SK-N-SH treated with all-trans-retinoic acid at 6 μM for 48 hours (cell line): ENCODE measurements at regions not wholly inside any gene's neighbourhood (a gene's known extent, or its start where the extent isn't known, plus 50 kb on each side); places are given as distances from the start of the nearest gene placed in this dataset.

Experiments used
- ARNTL ChIP-seq: fragments of 450-650 bp; formaldehyde crosslinking; IDR thresholded peaks from 2 replicates; pipeline ENCODE4 v1.5.0; 2020; ENCODE audit warnings: low read depth, mild to moderate bottlenecking, moderate library complexity, borderline replicate concordance
- CSDC2 ChIP-seq: fragments of 250-450 bp; sonication (Bioruptor Pico); IDR thresholded peaks from 2 replicates; pipeline ENCODE4 v1.5.0; 2020; ENCODE audit warnings: mild to moderate bottlenecking, moderate library complexity
- PATZ1 ChIP-seq: fragments of 250-450 bp; sonication (Bioruptor Pico); IDR thresholded peaks from 2 replicates; pipeline ENCODE4 v1.8.0; 2020; ENCODE audit warnings: mild to moderate bottlenecking, moderate library complexity, borderline replicate concordance
- ZFP30 ChIP-seq: fragments of 450-650 bp; formaldehyde crosslinking; IDR thresholded peaks from 2 replicates; pipeline ENCODE4 v1.5.0; 2022; ENCODE audit warnings: mild to moderate bottlenecking, moderate library complexity
- ZNF70 ChIP-seq: fragments of 450-650 bp; formaldehyde crosslinking; IDR thresholded peaks from 2 replicates; pipeline ENCODE4 v1.5.0; 2020; ENCODE audit warnings: mild to moderate bottlenecking, moderate library complexity
- ZNF8 ChIP-seq: fragments of 450-650 bp; formaldehyde crosslinking; IDR thresholded peaks from 2 replicates; pipeline ENCODE4 v1.5.0; 2020; ENCODE audit warnings: mild to moderate bottlenecking, moderate library complexity

- TF ChIP-seq ZFP30 (no peak), PATZ1 (no peak), ZNF70 (CRISPR knock-in tag) (no peak), ARNTL (no peak), ZNF8 (CRISPR knock-in tag) (no peak), CSDC2 (CRISPR knock-in tag) (no peak)
Measured at GRCh38 chr6:11931296-11932035, 80.6 kb upstream of the HIVEP1 start.
